Inferior parietal cortex (tissue), 1 donor: ENCODE measurements at regions not wholly inside any gene's neighbourhood (a gene's known extent, or its start where the extent isn't known, plus 50 kb on each side); places are given as distances from the start of the nearest gene placed in this dataset.

Experiments used
- DNase-seq: peaks from one replicate; pipeline ENCODE4 v3.0.0-alpha.2; 2016; ENCODE audit errors: extremely low spot score

- no peak for DNase-seq
These were observed 279.1 kb downstream of the BRD1 start for GRCh38 chr22:49548356-49549202.

GRCh38 chr22:49547751-49548239, 279.9 kb downstream of the BRD1 start:
- no peak for DNase-seq

GRCh38 chr22:49546811-49547585, 280.7 kb downstream of the BRD1 start:
- no peak for DNase-seq

- no peak for DNase-seq
These were observed 282.1 kb downstream of the BRD1 start for GRCh38 chr22:49545606-49546005.

GRCh38 chr22:49544286-49544685, 283.4 kb downstream of the BRD1 start:
- DNase-seq = no peak

- DNase-seq = no peak
These were observed 283.8 kb downstream of the BRD1 start for GRCh38 chr22:49543876-49544275.

GRCh38 chr22:49541693-49542230, 285.9 kb downstream of the BRD1 start:
- no peak for DNase-seq

GRCh38 chr22:49540913-49541692, 286.6 kb downstream of the BRD1 start:
- no peak for DNase-seq

GRCh38 chr22:49540084-49540912, 287.4 kb downstream of the BRD1 start:
- DNase-seq = no peak

- DNase-seq = no peak
These were observed 289.7 kb downstream of the BRD1 start for GRCh38 chr22:49538006-49538405.

GRCh38 chr22:49536571-49537131, 291.0 kb downstream of the BRD1 start:
- no peak for DNase-seq

- no peak for DNase-seq
These were observed 292.0 kb downstream of the BRD1 start for GRCh38 chr22:49535527-49536125.

- DNase-seq = no peak
These were observed 292.5 kb downstream of the BRD1 start for GRCh38 chr22:49535126-49535525.

GRCh38 chr22:49534386-49534785, 293.3 kb downstream of the BRD1 start:
- DNase-seq = no peak

GRCh38 chr22:49533886-49534285, 293.8 kb downstream of the BRD1 start:
- DNase-seq = no peak

GRCh38 chr22:49532869-49533802, 294.5 kb downstream of the BRD1 start:
- no peak for DNase-seq

GRCh38 chr22:49531368-49531791, 296.3 kb downstream of the BRD1 start:
- DNase-seq = no peak

- no peak for DNase-seq
These were observed 296.9 kb downstream of the BRD1 start for GRCh38 chr22:49530671-49531367.

- no peak for DNase-seq
These were observed 299.3 kb downstream of the BRD1 start for GRCh38 chr22:49528420-49528720.
